HG02884 (cell line): ENCODE measurements at regions not wholly inside any gene's neighbourhood (a gene's known extent, or its start where the extent isn't known, plus 50 kb on each side); places are given as distances from the start of the nearest gene placed in this dataset.

Source experiments
- ATAC-seq: cut with Tn5 transposase; IDR thresholded peaks from one replicate; pipeline ENCODE4 v1.9.1; 2021; ENCODE audit warnings: mild to moderate bottlenecking, moderate library complexity; ENCODE audit not compliant: unreplicated experiment

DNA sequence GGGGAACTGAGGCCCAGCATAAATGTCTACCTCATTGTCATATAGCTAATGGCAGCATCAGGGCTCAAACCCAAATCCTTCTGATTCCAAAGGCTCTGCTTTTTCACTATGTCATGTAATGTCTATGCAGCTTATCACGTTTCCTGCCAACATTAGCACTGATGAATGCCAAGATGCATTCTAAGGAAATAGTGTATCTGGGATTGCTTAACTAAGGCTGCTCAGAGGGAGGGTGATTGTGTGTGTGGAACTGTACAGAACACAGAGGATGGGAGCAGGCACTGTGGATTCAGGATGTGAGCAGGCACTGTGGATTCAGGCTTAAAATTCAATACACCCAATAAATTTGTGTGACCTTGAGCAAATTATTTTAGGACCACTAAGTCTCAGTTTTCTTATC lies 456.4 kb upstream of the DEPDC1 start:
- no peak for ATAC-seq

DNA sequence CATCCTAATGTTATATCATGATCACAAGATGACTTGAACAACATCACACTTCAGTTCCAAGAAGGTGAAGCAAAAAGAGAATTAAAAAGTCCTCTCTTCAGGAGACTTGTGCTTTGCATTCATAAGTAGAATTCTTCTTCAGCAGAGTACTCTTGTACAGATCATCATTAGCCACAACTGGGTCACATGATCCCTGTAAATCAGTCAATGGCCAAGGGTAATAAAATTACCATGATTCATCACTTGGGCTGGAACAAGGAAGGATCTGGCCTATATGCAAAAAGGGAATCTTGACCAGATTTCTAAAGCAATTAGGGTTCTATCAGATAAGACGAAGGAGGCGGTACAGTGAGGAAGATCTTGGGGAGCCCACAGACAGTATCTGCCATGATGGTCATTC lies 458.0 kb upstream of the DEPDC1 start:
- no peak for ATAC-seq

DNA sequence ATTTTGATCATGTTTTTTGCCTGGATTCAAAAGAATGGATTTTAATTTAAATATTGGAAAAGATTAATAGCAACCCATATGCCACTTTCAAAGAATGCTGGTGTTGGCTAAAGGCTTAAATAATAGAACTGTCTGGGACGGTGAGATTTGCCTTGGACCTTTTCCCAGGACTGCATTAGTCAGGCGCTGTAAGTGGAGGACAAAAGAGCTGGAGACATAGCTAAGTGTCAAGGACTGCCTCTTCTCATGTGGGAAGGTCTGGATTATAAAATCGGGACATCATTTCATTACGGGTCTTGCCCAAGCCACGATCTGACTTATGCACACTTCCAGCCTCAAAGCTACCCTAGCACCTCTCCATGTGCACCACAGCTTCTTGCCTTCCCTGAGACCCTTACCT lies 458.5 kb upstream of the DEPDC1 start:
- no peak for ATAC-seq

- ATAC-seq: no peak
These were observed 462.1 kb upstream of the DEPDC1 start for GRCh38 chr1:68958958-68959357.

- no peak for ATAC-seq
These were observed 462.7 kb upstream of the DEPDC1 start for GRCh38 chr1:68959461-68960030.

- no peak for ATAC-seq
These were observed 464.3 kb upstream of the DEPDC1 start for GRCh38 chr1:68961143-68961542.

GRCh38 chr1:68963353-68963752 lies 466.5 kb upstream of the DEPDC1 start:
- no peak for ATAC-seq

GRCh38 chr1:68969441-68969840 lies 472.6 kb upstream of the DEPDC1 start:
- ATAC-seq: no peak

DNA sequence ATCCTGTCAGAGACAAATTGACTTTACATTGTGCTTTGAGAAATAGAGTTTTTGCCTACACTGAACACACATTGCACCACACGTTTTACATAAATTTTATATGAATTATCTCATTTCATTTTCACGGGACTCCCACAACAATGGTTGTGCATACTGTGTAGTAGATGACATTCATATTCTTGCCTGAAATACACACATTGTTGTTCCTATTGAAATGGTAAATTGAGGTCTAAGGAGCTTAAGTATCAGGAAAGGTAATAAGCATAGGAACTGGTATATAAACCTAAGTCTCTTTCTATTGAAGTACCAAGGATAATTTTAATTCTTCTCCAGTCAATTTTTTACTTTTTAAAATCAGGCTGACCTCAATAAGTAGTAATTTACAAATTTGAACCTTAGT lies 473.7 kb upstream of the DEPDC1 start:
- ATAC-seq: no peak

DNA sequence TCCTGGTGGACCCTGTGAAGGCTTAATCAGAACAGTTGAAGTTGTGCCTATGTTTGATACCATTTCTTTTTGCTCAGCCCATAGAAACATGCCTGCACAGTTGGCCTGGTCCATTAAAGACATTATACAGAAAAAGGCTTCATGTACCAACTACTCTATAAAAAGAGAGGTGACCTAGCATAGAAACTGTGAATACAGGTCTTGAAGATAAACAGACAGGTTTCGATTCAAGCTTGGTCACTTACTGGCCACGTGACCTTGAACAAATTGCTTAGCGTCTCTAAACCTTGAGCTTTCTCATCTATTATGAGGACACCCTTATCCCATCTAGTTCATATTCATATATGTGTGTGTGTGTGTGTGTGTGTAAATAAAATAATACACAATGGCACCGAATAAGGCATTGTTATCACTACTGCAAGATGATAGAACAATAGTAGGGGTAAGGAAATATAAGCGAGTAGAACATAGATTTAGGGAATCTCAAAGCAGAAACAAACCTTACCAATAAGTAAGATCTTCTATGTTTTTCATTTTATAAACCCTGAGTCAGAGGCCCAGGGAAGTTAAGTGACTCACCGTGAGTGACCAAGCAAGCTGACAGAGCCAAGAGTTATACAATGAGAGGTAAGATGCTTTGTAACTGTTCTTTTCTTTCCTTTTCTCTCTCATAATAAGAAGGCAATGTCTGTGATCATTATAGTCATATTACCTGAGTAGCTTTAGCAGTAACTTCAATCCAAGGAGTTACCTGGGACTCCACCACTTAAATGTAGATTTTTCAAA lies 476.8 kb upstream of the DEPDC1 start:
- ATAC-seq: no peak

DNA sequence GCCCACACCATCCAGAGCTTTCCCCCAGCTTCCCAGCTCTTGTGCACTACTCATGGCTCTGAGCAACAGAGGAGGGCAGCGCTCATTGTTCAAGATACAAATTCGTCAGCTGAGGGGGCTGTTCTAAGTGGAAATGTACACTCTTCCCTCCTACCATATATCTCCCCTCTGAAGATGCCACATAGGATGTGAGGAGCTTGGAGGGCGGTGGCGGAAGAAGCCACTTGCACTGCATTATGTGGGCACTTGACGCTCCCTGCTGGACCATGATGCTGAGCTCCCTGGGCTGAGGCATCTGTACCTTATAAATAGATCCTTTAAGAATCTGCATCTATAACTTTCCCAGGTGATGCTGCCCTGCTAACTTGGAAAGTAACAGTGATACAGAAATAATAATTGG lies 477.6 kb upstream of the DEPDC1 start:
- ATAC-seq: no peak

DNA sequence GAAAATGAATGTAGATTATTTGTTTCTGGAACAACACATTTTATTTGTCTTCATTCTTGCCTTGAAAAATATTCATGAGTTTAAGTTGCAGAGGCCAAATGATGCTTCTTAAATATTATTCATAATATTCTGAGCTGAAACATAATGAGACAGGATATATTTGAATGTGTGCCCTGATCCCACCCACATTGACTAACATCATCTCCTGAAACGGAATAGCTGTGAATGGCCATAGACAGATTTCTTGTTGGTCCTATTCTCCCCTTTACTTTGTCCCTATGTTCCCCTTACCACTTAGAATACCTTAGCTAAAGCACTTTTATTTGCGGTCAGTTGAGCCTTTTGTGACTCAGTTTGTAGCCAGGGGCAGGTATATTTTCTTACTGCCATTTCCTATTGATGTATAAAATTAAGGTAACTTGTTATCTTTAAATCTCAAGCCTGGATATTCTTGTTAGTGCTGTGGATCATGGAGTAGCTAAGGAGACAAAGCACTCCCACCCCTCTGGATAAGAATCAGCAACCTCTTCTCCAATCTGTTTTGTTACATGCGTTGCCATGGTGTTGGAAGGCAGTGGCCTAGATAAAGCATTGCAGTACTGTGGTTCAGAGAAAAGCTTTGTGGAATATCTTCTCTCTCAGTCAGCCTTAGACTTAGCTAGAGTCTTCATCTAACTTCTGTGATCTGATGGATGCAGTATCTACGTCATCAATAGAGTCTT lies 478.5 kb upstream of the DEPDC1 start:
- no peak for ATAC-seq

- ATAC-seq: no peak
These were observed 480.2 kb upstream of the DEPDC1 start for GRCh38 chr1:68976916-68977610.

GRCh38 chr1:68979891-68980290 lies 483.0 kb upstream of the DEPDC1 start:
- ATAC-seq: no peak

GRCh38 chr1:68984289-68984688 lies 487.4 kb upstream of the DEPDC1 start:
- no peak for ATAC-seq

DNA sequence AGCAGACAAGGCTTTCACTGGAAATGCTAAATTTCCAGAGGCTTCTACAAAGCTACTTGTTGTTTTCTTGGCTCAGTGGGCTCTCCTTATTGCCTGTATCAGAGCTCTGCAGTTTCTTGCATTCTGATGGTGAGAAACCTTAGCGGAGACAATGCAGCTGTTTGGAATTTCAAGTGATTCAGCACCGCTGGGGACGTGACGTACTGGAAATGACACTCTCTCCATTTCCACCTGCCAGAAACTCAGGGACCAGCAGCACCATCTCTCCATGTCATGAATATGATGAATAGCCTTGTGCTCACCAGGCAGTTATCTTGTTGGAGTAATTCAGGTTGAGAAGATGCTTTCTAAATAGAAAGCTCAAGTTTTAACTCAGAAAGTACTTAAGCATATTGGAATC lies 497.2 kb upstream of the DEPDC1 start:
- no peak for ATAC-seq

DNA sequence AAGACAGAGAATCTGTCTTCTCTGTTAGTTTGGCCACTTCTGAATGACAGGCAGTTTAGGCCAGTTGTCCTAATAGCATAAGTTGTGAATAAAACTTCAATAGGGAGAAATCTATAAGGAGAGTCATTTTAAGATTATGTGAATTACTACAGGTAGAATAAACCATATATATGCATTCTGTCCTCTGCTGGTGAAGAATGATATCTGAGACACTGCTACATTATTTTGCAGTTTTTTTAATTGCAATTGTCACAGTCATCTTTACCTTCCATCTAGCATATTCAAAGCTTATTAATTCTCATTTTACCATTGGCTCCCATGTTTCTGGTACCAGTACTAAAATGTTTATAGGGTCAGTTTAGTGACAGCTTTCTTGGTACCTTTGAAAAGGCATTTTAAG lies 519.6 kb upstream of the DEPDC1 start:
- no peak for ATAC-seq

- no peak for ATAC-seq
These were observed 532.8 kb upstream of the DEPDC1 start for GRCh38 chr1:69029649-69030048.

DNA sequence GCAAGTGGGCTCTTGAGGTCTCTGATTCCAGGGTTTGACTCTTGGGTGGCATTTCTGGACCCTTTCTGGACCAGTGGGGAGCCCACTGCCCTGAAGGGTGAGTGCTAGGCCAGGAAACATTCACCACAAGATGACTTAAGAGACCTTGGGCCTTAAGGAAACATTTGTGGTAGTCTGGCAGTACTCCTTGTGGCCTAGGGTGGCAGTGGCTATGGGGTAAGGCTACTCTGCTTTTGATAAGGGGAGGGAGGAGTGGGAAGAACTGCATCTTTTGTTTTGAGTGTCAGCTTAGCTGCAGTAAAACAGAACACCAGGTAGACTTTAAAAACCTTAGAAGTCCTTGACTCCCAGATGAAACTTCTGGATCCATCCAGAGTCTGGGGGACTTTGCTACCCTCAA lies 529.3 kb upstream of the LRRC7 start:
- ATAC-seq: no peak

GRCh38 chr1:69045572-69045971 lies 522.1 kb upstream of the LRRC7 start:
- ATAC-seq: no peak

- ATAC-seq: no peak
These were observed 512.5 kb upstream of the LRRC7 start for GRCh38 chr1:69055194-69055593.

- no peak for ATAC-seq
These were observed 509.3 kb upstream of the LRRC7 start for GRCh38 chr1:69058454-69058853.
